HG02870 (cell line): ENCODE measurements at regions not wholly inside any gene's neighbourhood (a gene's known extent, or its start where the extent isn't known, plus 50 kb on each side); places are given as distances from the start of the nearest gene placed in this dataset.

ENCODE experiments used
- ATAC-seq: cut with Tn5 transposase; IDR thresholded peaks from one replicate; pipeline ENCODE4 v1.9.1; 2021; ENCODE audit warnings: mild to moderate bottlenecking, moderate library complexity; ENCODE audit not compliant: unreplicated experiment

GRCh38 chr20:61125546-61126180 is 126.4 kb upstream of the CDH4 start:
- no peak for ATAC-seq

- no peak for ATAC-seq
These were observed 125.5 kb upstream of the CDH4 start for GRCh38 chr20:61126369-61127195.

GRCh38 chr20:61127311-61128039 is 124.6 kb upstream of the CDH4 start:
- ATAC-seq = no peak

GRCh38 chr20:61128701-61129269 is 123.3 kb upstream of the CDH4 start:
- ATAC-seq = no peak

GRCh38 chr20:61129311-61129710 is 122.8 kb upstream of the CDH4 start:
- ATAC-seq = no peak

GRCh38 chr20:61130156-61130555 is 121.9 kb upstream of the CDH4 start:
- no peak for ATAC-seq

- ATAC-seq = no peak
These were observed 120.1 kb upstream of the CDH4 start for GRCh38 chr20:61131944-61132343.

GRCh38 chr20:61133611-61134010 is 118.5 kb upstream of the CDH4 start:
- ATAC-seq = no peak

- ATAC-seq = no peak
These were observed 117.6 kb upstream of the CDH4 start for GRCh38 chr20:61134296-61135030.

GRCh38 chr20:61135266-61135665 is 116.8 kb upstream of the CDH4 start:
- no peak for ATAC-seq

- no peak for ATAC-seq
These were observed 116.1 kb upstream of the CDH4 start for GRCh38 chr20:61135968-61136367.

- no peak for ATAC-seq
These were observed 113.5 kb upstream of the CDH4 start for GRCh38 chr20:61138566-61138965.

GRCh38 chr20:61139031-61139430 is 113.0 kb upstream of the CDH4 start:
- no peak for ATAC-seq

- ATAC-seq = no peak
These were observed 111.5 kb upstream of the CDH4 start for GRCh38 chr20:61140576-61140975.

- no peak for ATAC-seq
These were observed 106.0 kb upstream of the CDH4 start for GRCh38 chr20:61146023-61146422.

GRCh38 chr20:61149636-61150035 is 102.4 kb upstream of the CDH4 start:
- no peak for ATAC-seq

GRCh38 chr20:61157301-61157700 is 94.8 kb upstream of the CDH4 start:
- ATAC-seq = no peak

GRCh38 chr20:61159957-61160686 is 91.9 kb upstream of the CDH4 start:
- ATAC-seq = no peak

- ATAC-seq = no peak
These were observed 90.2 kb upstream of the CDH4 start for GRCh38 chr20:61161726-61162390.

GRCh38 chr20:61162451-61162850 is 89.6 kb upstream of the CDH4 start:
- no peak for ATAC-seq
